Prostate gland (tissue), 2 donors: ENCODE measurements at regions not wholly inside any gene's neighbourhood (a gene's known extent, or its start where the extent isn't known, plus 50 kb on each side); places are given as distances from the start of the nearest gene placed in this dataset.

ENCODE experiments used
- POLR2A ChIP-seq: fragments of 450-650 bp; IDR thresholded peaks from one replicate; pipeline ENCODE4 v1.6.1; 2016; ENCODE audit warnings: antibody characterized with exemption, mild to moderate bottlenecking
- POLR2AphosphoS5 ChIP-seq: sonication (generic); formaldehyde crosslinking; IDR thresholded peaks from one replicate; pipeline ENCODE4 v1.6.1; 2017; ENCODE audit warnings: antibody characterized with exemption
- TF ChIP-seq, protein P1 (sequence below), 4 experiments: fragments of 200-600 bp in 2 of 4; fragments of 450-650 bp in 2 of 4; sonication (generic) in 2 of 4; IDR thresholded peaks; 1 replicate in 3 of 4; 2 replicates in 1 of 4; pipeline ENCODE4 v1.5.1; 2016 to 2019; ENCODE audit warnings: antibody characterized with exemption in 4 of 4, mild to moderate bottlenecking in 2 of 4, moderate library complexity in 2 of 4

- TF ChIP-seq, protein P1, sequence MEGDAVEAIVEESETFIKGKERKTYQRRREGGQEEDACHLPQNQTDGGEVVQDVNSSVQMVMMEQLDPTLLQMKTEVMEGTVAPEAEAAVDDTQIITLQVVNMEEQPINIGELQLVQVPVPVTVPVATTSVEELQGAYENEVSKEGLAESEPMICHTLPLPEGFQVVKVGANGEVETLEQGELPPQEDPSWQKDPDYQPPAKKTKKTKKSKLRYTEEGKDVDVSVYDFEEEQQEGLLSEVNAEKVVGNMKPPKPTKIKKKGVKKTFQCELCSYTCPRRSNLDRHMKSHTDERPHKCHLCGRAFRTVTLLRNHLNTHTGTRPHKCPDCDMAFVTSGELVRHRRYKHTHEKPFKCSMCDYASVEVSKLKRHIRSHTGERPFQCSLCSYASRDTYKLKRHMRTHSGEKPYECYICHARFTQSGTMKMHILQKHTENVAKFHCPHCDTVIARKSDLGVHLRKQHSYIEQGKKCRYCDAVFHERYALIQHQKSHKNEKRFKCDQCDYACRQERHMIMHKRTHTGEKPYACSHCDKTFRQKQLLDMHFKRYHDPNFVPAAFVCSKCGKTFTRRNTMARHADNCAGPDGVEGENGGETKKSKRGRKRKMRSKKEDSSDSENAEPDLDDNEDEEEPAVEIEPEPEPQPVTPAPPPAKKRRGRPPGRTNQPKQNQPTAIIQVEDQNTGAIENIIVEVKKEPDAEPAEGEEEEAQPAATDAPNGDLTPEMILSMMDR (IDR thresholded peaks at IDR 0.05), result no peak
- TF ChIP-seq POLR2A (no peak), POLR2AphosphoS5 (no peak)
Observed at GRCh38 chr5:60185231-60186099, 291.9 kb upstream of the PDE4D start.
